ENCODE measurements at regions not wholly inside any gene's neighbourhood (a gene's known extent, or its start where the extent isn't known, plus 50 kb on each side); places are given as distances from the start of the nearest gene placed in this dataset.

DNA sequence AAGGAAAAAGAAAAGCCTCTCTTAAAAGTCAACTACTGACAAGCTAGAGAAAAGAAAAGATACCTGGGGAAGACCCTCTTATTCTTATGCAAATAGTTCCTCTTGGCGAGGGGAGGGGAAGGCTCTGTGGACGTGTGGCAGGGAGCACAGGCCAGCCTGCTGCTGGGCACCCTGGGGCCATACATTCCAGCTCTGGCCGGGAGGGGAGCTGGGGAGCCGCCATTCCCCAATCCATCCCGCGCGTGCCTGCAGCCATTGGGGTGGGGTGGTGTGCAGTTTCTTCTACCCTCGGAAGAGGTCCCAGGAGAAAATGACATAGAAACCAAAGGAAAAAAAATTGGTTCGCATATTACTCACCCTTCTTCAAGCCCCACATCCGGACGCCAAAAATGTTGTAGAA lies 1496.4 kb downstream of the RPA4 start:
- peak overlapping the region; percentile 55 for H3K27ac Mint-ChIP-seq
- no peaks in the 10 kb centered on the region for H3K27me3 Mint-ChIP-seq (ENCODE audit: insufficient read depth)
- no peaks in the 10 kb centered on the region for H3K4me1 ChIP-seq (ENCODE audit: control insufficient read depth, insufficient read depth, low read length)
- H3K4me1 Mint-ChIP-seq = peaks cover 23% of the 10 kb centered on the region
- no peaks in the 10 kb centered on the region for H3K27me3 ChIP-seq (ENCODE audit: control insufficient read depth, insufficient read depth, low read length, poor library complexity, severe bottlenecking)
- H3K9ac ChIP-seq (ENCODE audit: extremely low read depth, low read length, poor library complexity, severe bottlenecking) = no peak overlapping the region
- H3K4me3 Mint-ChIP-seq = peak overlapping the region; percentile 44
- WGBS, 2 experiments (ENCODE audit: insufficient coverage in 1 of 2, insufficient read length in 1 of 2) = 91% methylated on average over 10 of the region's 11 CpGs; no CpG with 5 or more reads in 1 of the 2 experiments
- no peak overlapping the region for H3K27ac ChIP-seq (ENCODE audit: low read depth, low read length)
- H3K9me3 Mint-ChIP-seq = peaks cover 42% of the 10 kb centered on the region
- peaks cover 13% of the 10 kb centered on the region for H3K9me3 ChIP-seq (ENCODE audit: control insufficient read depth, low read length)
- no peaks in the 10 kb centered on the region for H3K36me3 ChIP-seq (ENCODE audit: control insufficient read depth, insufficient read depth, low read length)
- TF ChIP-seq, protein P1, sequence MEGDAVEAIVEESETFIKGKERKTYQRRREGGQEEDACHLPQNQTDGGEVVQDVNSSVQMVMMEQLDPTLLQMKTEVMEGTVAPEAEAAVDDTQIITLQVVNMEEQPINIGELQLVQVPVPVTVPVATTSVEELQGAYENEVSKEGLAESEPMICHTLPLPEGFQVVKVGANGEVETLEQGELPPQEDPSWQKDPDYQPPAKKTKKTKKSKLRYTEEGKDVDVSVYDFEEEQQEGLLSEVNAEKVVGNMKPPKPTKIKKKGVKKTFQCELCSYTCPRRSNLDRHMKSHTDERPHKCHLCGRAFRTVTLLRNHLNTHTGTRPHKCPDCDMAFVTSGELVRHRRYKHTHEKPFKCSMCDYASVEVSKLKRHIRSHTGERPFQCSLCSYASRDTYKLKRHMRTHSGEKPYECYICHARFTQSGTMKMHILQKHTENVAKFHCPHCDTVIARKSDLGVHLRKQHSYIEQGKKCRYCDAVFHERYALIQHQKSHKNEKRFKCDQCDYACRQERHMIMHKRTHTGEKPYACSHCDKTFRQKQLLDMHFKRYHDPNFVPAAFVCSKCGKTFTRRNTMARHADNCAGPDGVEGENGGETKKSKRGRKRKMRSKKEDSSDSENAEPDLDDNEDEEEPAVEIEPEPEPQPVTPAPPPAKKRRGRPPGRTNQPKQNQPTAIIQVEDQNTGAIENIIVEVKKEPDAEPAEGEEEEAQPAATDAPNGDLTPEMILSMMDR (conservative IDR thresholded peaks at IDR 0.05) = peak; percentile 64
- DNase-seq = peak; percentile 81
- peaks cover 12% of the 10 kb centered on the region for H3K36me3 Mint-ChIP-seq (ENCODE audit: low read depth)
- no peak overlapping the region for H3K4me3 ChIP-seq (ENCODE audit: low read length)

DNA sequence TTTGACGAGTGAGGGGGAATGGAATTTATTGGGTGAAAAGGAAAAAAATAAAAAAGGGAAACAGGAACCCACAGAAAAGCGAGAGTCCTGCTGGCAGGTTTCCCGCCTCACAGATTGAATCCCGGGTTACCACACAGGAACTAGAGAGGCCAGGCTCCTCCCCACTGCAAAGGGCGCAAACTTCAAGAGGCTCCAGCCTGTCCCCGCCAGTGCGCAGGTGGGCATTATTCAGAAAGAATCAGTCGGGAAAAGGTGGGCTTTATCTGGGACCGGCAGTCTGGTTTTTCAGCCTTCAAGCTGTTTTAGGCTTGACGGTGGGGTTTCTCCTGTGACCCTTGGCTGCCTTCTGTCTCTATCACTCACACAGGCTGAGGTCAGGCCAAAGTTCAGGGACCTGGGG lies 1496.8 kb downstream of the RPA4 start:
- H3K9me3 ChIP-seq (ENCODE audit: control insufficient read depth, low read length) = peaks cover 13% of the 10 kb centered on the region
- no peak overlapping the region for H3K4me3 ChIP-seq (ENCODE audit: low read length)
- no peak overlapping the region for H3K27ac ChIP-seq (ENCODE audit: low read depth, low read length)
- peaks cover 24% of the 10 kb centered on the region for H3K4me1 Mint-ChIP-seq
- no peaks in the 10 kb centered on the region for H3K27me3 ChIP-seq (ENCODE audit: control insufficient read depth, insufficient read depth, low read length, poor library complexity, severe bottlenecking)
- no peaks in the 10 kb centered on the region for H3K4me1 ChIP-seq (ENCODE audit: control insufficient read depth, insufficient read depth, low read length)
- H3K36me3 Mint-ChIP-seq (ENCODE audit: low read depth) = peaks cover 12% of the 10 kb centered on the region
- H3K9ac ChIP-seq (ENCODE audit: extremely low read depth, low read length, poor library complexity, severe bottlenecking) = no peak overlapping the region
- DNase-seq = peak; percentile 63
- TF ChIP-seq, protein P1 (conservative IDR thresholded peaks at IDR 0.05) = no peak
- H3K27ac Mint-ChIP-seq = peak overlapping the region; percentile 55
- H3K9me3 Mint-ChIP-seq = peaks cover 44% of the 10 kb centered on the region
- no peaks in the 10 kb centered on the region for H3K36me3 ChIP-seq (ENCODE audit: control insufficient read depth, insufficient read depth, low read length)
- WGBS, 2 experiments (ENCODE audit: insufficient coverage in 1 of 2, insufficient read length in 1 of 2) = 86% methylated on average over 6 to 10 of the region's 10 CpGs
- H3K4me3 Mint-ChIP-seq = peak overlapping the region; percentile 44
- H3K27me3 Mint-ChIP-seq (ENCODE audit: insufficient read depth) = no peaks in the 10 kb centered on the region

DNA sequence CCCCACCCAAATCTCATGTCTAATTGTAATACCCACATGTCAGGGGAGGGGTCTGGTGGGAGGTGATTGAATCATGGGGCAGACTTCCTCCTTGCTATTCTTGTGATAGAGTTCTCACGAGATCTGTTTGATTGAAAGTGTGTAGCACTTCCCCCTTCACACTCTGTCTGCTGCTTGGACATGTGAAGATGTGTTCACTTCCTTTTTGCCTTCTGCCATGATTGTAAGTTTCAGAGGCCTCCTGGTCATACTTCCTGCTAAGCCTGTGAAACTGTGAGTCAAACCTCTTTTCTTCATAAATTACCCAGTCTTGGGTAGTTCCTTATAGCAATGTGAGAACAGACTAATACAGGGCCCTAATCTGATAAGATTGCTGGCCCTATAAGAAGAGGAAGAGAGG lies 1514.8 kb downstream of the RPA4 start:
- no peak for DNase-seq
- H3K4me1 Mint-ChIP-seq = no peaks in the 10 kb centered on the region
- no peaks in the 10 kb centered on the region for H3K27me3 ChIP-seq (ENCODE audit: control insufficient read depth, insufficient read depth, low read length, poor library complexity, severe bottlenecking)
- H3K36me3 ChIP-seq (ENCODE audit: control insufficient read depth, insufficient read depth, low read length) = no peaks in the 10 kb centered on the region
- H3K27ac ChIP-seq (ENCODE audit: low read depth, low read length) = no peak overlapping the region
- no peak overlapping the region for H3K4me3 ChIP-seq (ENCODE audit: low read length)
- TF ChIP-seq, protein P1 (conservative IDR thresholded peaks at IDR 0.05) = no peak
- H3K4me1 ChIP-seq (ENCODE audit: control insufficient read depth, insufficient read depth, low read length) = no peaks in the 10 kb centered on the region
- no peak overlapping the region for H3K9ac ChIP-seq (ENCODE audit: extremely low read depth, low read length, poor library complexity, severe bottlenecking)
- no peaks in the 10 kb centered on the region for H3K36me3 Mint-ChIP-seq (ENCODE audit: low read depth)
- no CpG with 5 or more reads among the region's 1 CpG for WGBS, 2 experiments (ENCODE audit: insufficient coverage in 1 of 2, insufficient read length in 1 of 2)
- H3K27me3 Mint-ChIP-seq (ENCODE audit: insufficient read depth) = no peaks in the 10 kb centered on the region
- H3K4me3 Mint-ChIP-seq = no peak overlapping the region
- H3K9me3 Mint-ChIP-seq = peaks cover 24% of the 10 kb centered on the region
- no peak overlapping the region for H3K27ac Mint-ChIP-seq
- no peaks in the 10 kb centered on the region for H3K9me3 ChIP-seq (ENCODE audit: control insufficient read depth, low read length)

Measured in endodermal cell (in vitro differentiated cells).